AG09309 (cell line): ENCODE measurements at regions not wholly inside any gene's neighbourhood (a gene's known extent, or its start where the extent isn't known, plus 50 kb on each side); places are given as distances from the start of the nearest gene placed in this dataset.

Source experiments
- DNase-seq: peaks from one replicate; pipeline ENCODE4 v3.0.0-alpha.2; 2010; ENCODE audit warnings: low read depth
- H3K4me3 ChIP-seq: 2 replicates; pipeline ENCODE4 v1.5.1; 2011; ENCODE audit warnings: mild to moderate bottlenecking, low read depth, low read length, moderate library complexity; ENCODE audit not compliant: control insufficient read depth
- CTCF ChIP-seq: IDR thresholded peaks from 2 replicates; pipeline ENCODE4 v1.5.1; 2011; ENCODE audit warnings: mild to moderate bottlenecking, low read depth, low read length, inconsistent platforms; ENCODE audit not compliant: insufficient read depth, control insufficient read depth; ENCODE audit errors: missing control alignments

GRCh38 chr7:22936246-22936645 is 77.7 kb downstream of the HYCC1 start:
- DNase-seq = no peak
- no peak for TF ChIP-seq CTCF
- H3K4me3 ChIP-seq = no peak overlapping the region

- no peak overlapping the region for H3K4me3 ChIP-seq
- DNase-seq = no peak
- TF ChIP-seq CTCF = no peak
These were observed 78.7 kb downstream of the HYCC1 start for GRCh38 chr7:22935269-22935668.

GRCh38 chr7:22934473-22935065 is 79.4 kb downstream of the HYCC1 start:
- no peak for TF ChIP-seq CTCF
- DNase-seq = no peak
- no peak overlapping the region for H3K4me3 ChIP-seq

- no peak for TF ChIP-seq CTCF
- no peak for DNase-seq
- H3K4me3 ChIP-seq = no peak overlapping the region
These were observed 79.9 kb downstream of the HYCC1 start for GRCh38 chr7:22934023-22934422.

GRCh38 chr7:22932896-22933295 is 81.0 kb downstream of the HYCC1 start:
- DNase-seq = no peak
- no peak overlapping the region for H3K4me3 ChIP-seq
- no peak for TF ChIP-seq CTCF

GRCh38 chr7:22931011-22931410 is 82.9 kb downstream of the HYCC1 start:
- H3K4me3 ChIP-seq = no peak overlapping the region
- DNase-seq = no peak
- TF ChIP-seq CTCF = no peak

GRCh38 chr7:22922307-22922706 is 91.6 kb downstream of the HYCC1 start:
- no peak overlapping the region for H3K4me3 ChIP-seq
- no peak for TF ChIP-seq CTCF
- DNase-seq = no peak
